ENCODE measurements at regions not wholly inside any gene's neighbourhood (a gene's known extent, or its start where the extent isn't known, plus 50 kb on each side); places are given as distances from the start of the nearest gene placed in this dataset.

- no peaks in the 10 kb centered on the region for H3K36me3 ChIP-seq (ENCODE audit: control insufficient read depth in 2 of 2, insufficient read depth in 2 of 2, low read length in 2 of 2)
- H3K9me3 ChIP-seq (ENCODE audit: control insufficient read depth in 2 of 2, low read length in 2 of 2), result no peaks in the 10 kb centered on the region
- H3K9ac ChIP-seq (ENCODE audit: low read depth in 1 of 2, low read length in 2 of 2), result no peak overlapping the region
- no peaks in the 10 kb centered on the region for H3K4me1 ChIP-seq (ENCODE audit: control insufficient read depth in 2 of 2, insufficient read depth in 2 of 2, low read length in 2 of 2)
- no peak overlapping the region for H3K27ac ChIP-seq (ENCODE audit: low read depth in 2 of 2, low read length in 2 of 2)
- H3K27me3 ChIP-seq (ENCODE audit: control insufficient read depth in 2 of 2, insufficient read depth in 2 of 2, low read length in 2 of 2), result no peaks in the 10 kb centered on the region
- no peak overlapping the region for H3K4me3 ChIP-seq (ENCODE audit: low read length in 2 of 2)
Observed at GRCh38 chr4:42344749-42345148, 52.5 kb upstream of the SHISA3 start.

DNA sequence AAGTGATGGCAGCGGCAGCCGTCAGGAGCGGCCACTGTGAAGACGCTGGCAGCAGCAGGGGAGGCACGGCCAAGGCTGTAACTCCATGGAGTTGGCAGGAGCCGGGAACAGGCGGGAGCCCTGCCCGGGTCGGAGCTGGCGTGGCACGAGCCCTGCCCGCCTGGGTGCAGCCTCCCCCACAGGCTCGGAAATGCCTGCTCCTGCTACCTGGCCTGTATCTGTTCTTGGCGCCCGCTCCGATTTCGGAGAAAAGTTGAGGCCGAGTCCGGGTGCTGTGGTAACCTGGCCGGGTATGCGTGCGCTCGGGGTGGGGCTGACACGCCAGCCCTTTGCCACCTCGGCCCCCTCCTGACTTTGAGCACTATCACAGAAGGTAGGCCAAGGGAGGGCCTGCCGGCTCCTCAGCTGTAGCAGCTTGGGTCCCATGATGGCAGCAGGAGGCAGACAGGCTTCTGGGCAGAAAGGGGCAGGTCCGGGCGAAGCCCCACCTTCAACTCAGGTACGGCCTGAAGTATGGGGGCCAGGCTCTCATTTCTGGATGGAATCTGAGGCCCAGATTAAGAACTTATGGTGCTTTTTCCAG is 51.2 kb upstream of the SHISA3 start:
- no peaks in the 10 kb centered on the region for H3K27me3 ChIP-seq (ENCODE audit: control insufficient read depth in 2 of 2, insufficient read depth in 2 of 2, low read length in 2 of 2)
- H3K36me3 ChIP-seq (ENCODE audit: control insufficient read depth in 2 of 2, insufficient read depth in 2 of 2, low read length in 2 of 2), result no peaks in the 10 kb centered on the region
- H3K9me3 ChIP-seq (ENCODE audit: control insufficient read depth in 2 of 2, low read length in 2 of 2), result no peaks in the 10 kb centered on the region
- H3K4me3 ChIP-seq (ENCODE audit: low read length in 2 of 2), result no peak overlapping the region
- no peaks in the 10 kb centered on the region for H3K4me1 ChIP-seq (ENCODE audit: control insufficient read depth in 2 of 2, insufficient read depth in 2 of 2, low read length in 2 of 2)
- H3K27ac ChIP-seq (ENCODE audit: low read depth in 2 of 2, low read length in 2 of 2), result no peak overlapping the region
- no peak overlapping the region for H3K9ac ChIP-seq (ENCODE audit: low read depth in 1 of 2, low read length in 2 of 2)

GRCh38 chr4:42347076-42347475 is 50.2 kb upstream of the SHISA3 start:
- H3K4me1 ChIP-seq (ENCODE audit: control insufficient read depth in 2 of 2, insufficient read depth in 2 of 2, low read length in 2 of 2), result no peaks in the 10 kb centered on the region
- H3K9ac ChIP-seq (ENCODE audit: low read depth in 1 of 2, low read length in 2 of 2), result no peak overlapping the region
- H3K36me3 ChIP-seq (ENCODE audit: control insufficient read depth in 2 of 2, insufficient read depth in 2 of 2, low read length in 2 of 2), result no peaks in the 10 kb centered on the region
- no peaks in the 10 kb centered on the region for H3K9me3 ChIP-seq (ENCODE audit: control insufficient read depth in 2 of 2, low read length in 2 of 2)
- no peak overlapping the region for H3K4me3 ChIP-seq (ENCODE audit: low read length in 2 of 2)
- H3K27me3 ChIP-seq (ENCODE audit: control insufficient read depth in 2 of 2, insufficient read depth in 2 of 2, low read length in 2 of 2), result no peaks in the 10 kb centered on the region
- no peak overlapping the region for H3K27ac ChIP-seq (ENCODE audit: low read depth in 2 of 2, low read length in 2 of 2)

All from mucosa of rectum (tissue), 2 donors.